ENCODE measurements at regions not wholly inside any gene's neighbourhood (a gene's known extent, or its start where the extent isn't known, plus 50 kb on each side); places are given as distances from the start of the nearest gene placed in this dataset.
"Not testable (repeated sequence)": the region's sequence is repeated elsewhere in the genome, so short reads cannot be mapped to it uniquely, and the experiment has no call there.

GRCh38 chr20:26218301-26218700 lies 521.6 kb upstream of the ZNF337 start:
- DNase-seq (ENCODE audit: low read depth in 2 of 2): no peak

DNA sequence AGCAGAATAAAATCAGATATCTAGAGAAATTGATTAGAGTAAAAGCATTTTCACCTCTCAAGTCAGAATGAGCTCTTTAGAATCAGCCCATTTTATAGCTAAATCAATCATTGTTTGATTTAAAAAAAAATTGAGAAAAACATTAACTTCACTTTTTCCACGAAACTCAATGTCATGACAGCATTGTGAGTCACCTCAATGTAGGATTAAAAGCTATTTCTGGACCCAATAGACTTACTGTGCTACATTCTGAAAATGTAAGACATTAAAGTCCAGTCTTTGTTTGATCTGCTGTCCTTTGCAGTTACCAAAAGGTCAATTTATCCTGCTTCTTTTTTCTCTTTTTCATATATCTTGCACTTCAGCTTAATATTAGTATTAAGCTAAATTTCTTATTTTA lies 519.4 kb upstream of the ZNF337 start:
- no peak for DNase-seq (ENCODE audit: low read depth in 2 of 2)

GRCh38 chr20:26214991-26215390 lies 518.3 kb upstream of the ZNF337 start:
- DNase-seq (ENCODE audit: low read depth in 2 of 2): no peak

DNA sequence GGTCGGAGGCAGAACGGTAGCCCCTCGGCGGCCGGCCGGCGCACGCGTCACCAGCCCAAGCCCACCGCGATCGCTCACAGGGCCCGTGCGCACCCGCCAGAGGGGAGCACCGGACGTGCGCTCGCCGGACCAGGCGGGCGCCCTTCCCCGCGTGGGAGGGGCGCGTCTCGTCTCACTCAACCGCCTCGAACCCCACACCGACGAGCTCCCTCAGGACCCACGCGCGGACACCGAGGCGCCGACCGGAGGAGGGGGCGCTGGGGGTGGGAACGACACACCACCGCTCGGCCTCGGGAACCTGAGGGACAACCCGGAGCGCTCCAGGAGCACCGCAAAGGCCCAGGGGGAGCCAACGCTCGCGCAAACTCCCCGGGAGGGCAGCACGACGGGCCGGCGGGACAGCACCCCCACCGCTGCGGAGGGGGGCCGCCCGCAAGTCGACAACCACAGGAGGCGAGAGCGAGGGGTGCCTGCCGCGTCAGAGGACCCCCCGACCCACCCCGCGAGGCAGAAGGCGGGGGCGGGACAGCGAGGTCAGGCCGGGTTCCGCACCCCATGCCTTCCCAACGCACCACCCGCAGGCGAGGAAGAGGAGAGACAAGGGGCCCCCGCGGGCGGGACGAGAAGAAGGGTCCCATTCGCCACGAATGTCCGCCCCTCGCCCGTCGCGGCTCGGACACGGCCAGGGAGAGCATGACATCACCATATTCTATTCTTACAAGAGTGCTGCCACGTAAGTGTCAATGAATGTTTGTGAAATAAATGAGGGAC lies 512.7 kb upstream of the ZNF337 start:
- DNase-seq (ENCODE audit: low read depth in 2 of 2): peak in 1 of 2 donors; percentile 24

GRCh38 chr20:26208296-26209091 lies 511.8 kb upstream of the ZNF337 start:
- DNase-seq (ENCODE audit: low read depth in 2 of 2): no peak

DNA sequence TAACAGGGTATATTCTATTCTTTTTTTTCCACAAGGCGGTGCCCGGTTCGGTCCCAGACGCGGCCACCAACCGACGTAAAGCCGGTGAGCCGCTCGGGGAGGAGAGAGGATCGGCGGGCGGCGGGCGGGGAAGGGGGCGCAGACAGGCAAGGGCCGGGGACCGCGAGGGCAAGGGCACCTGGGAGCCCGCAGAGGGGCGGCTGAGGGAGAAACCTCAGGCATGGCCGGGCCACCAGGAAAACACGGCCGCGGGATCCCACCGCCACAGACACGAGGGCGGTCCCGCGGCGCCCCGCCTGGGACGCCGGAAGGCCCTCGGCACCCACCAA lies 511.3 kb upstream of the ZNF337 start:
- not testable (repeated sequence) for DNase-seq (ENCODE audit: low read depth in 2 of 2)

DNA sequence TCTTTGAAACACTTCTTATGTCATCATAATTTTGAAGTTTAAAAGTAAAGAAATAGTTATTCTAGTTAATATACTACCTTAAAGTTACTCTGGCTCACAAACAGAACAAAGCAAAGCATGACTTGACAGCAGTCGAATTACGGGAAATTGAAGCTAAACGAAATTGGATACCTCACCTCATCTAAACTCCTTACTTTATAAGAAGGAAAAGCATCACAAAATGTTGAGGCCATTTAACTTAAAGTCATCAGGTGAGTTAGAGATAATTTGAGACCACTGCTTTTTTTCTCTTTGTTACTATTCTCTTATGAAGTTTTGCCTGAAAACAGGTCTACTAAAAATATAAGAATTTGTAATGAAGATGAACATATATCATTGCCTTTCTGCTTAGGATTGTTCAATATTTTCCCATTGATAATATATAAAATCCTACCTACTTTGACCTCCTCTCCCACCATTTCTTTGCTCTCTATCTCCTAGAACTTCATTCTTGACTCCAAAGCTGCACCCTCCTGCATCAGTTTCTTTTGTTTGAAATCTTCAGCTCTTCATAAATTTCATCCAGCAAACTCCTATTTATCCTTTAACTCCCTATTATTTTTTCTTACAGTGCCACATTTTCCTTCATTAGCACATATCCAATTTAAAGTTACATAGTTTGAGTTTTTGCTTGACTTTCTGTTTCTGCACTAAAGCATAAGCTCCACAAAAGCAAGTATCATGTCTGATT lies 510.7 kb upstream of the ZNF337 start:
- DNase-seq (ENCODE audit: low read depth in 2 of 2): no peak

DNA sequence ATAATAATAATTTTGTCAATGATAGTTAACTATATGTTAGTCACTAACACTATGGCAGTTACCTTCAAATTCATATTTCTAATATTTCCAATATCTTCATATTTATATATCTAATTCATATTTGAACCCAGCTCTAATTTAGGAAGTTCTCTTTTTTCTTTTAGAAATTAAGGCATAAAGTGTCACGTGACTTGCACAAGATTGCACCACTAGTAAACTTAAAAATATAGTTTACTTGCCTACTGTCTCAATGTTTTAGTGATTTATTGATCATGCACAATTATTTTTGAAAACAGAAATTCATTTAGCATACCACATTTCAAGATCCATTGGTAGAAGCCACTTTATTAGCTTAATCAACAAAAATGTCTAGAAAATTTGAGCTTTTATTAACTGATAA lies 508.7 kb upstream of the ZNF337 start:
- DNase-seq (ENCODE audit: low read depth in 2 of 2): no peak

DNA sequence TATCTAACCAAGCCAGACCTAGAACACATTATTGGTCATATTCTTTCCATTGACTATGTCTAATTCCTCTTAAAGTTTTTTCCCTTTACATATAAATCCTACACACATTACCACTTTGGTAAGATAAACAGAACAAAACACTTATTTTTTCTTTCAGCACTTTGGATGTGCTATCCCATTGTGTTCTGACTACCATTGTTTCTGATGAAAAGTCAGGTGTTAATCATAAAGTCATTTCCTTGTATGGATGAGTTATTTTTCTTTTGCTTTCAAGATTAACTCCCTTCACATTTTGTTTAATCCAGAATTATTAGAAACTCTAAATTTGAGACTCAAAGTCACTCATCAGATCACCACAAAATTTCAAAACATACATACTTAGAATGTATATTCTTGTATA lies 504.4 kb upstream of the ZNF337 start:
- DNase-seq (ENCODE audit: low read depth in 2 of 2): not testable (repeated sequence)

DNA sequence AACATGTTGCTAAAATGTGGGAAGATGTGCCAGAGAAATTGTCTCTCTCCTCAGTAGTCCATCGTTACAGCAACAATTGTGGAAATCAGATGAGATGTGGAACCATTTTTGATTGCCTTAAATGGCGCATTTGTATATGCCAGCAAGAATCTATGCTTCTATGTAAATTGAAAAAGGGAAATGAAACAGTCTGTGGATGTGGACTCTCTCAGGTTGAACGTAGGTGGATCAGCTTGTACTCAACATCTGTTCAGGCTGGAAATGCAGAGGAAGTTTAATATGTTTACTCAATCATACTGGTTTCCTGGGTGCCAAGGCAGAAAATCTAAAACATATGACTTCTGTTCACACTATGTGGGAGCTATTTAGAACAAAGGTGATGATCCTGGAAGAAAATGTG lies 490.7 kb upstream of the ZNF337 start:
- not testable (repeated sequence) for DNase-seq (ENCODE audit: low read depth in 2 of 2)

DNA sequence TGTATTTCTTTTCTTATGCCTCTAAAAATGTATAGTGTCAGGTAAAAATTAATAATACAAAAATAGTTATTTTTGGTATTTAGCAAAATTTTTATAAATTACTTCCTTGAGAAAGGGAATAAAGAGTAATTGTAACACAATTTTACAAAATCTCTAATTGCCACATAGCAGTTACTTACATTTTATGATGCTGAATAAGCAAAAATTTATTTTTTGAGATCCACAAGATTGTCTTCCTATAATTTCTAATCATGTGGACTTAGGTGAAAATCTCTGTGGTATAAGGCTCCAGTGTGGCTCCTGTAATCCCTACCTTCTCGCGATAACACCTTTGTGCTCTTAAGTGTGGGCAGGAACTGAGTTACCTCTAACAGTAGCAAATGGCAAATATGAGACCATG lies 487.1 kb upstream of the ZNF337 start:
- DNase-seq (ENCODE audit: low read depth in 2 of 2): not testable (repeated sequence)

DNA sequence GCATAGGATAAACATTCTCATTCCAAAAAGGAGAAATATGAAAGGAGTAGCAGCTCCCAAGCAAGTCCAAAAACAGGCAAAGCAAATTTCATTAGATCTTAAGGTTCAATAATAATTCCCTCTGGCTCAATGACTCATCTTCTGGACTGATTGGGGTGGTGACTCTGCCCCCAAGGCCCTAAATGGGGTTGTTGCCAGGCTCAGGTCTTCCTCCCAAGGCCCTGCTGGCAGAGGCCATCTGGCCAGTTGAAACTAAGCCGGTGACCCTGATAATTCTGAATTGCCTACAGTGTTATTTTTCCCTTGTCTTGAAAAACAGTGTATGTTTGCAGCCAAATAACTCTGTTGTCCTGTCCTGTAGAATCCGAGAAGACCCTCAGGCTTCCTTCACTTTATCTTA lies 484.7 kb upstream of the ZNF337 start:
- not testable (repeated sequence) for DNase-seq (ENCODE audit: low read depth in 2 of 2)

DNA sequence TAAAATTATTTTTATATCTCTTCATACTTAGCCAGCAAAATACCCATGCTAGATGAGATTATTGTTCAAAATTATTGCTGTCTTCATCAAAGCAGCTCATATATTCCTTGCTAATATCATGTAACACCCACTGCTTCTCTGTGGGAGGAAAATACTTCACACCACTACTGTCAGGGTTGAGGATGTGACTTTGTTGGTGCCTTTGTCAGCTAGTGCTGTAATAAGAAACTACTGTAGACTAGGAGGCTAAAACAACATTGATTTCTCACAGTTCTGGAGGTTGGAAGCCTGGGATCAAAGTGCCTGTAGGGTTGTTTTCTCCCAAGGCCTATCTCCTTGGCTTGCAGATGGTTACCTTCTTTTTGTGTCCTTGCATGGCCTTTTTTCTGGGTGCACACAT lies 475.2 kb upstream of the ZNF337 start:
- not testable (repeated sequence) for DNase-seq (ENCODE audit: low read depth in 2 of 2)

- no peak for DNase-seq (ENCODE audit: low read depth in 2 of 2)
These were observed 472.9 kb upstream of the ZNF337 start for GRCh38 chr20:26169506-26169905.

- DNase-seq (ENCODE audit: low read depth in 2 of 2): no peak
These were observed 470.8 kb upstream of the ZNF337 start for GRCh38 chr20:26167499-26167898.

GRCh38 chr20:26163890-26164289 lies 467.2 kb upstream of the ZNF337 start:
- DNase-seq (ENCODE audit: low read depth in 2 of 2): no peak

DNA sequence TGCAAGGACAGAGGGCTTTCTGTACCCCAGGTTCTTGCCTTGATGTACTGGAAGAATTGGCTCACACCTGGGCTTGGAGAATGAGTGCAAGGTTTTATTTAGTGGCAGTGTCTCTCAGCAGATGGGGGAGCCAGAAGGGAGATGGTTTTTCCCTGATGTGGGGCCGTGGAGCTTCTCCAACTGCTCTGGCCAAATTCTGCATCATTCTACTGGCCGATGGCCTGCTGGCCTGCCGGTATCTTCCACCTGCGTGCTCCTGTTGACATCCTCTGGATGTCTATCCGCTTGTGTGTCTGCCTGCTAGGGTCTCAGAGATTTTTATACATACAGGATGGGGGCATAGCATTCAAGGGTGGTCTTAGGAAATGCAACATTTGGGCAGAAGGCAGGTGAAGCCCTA lies 466.5 kb upstream of the ZNF337 start:
- not testable (repeated sequence) for DNase-seq (ENCODE audit: low read depth in 2 of 2)

- DNase-seq (ENCODE audit: low read depth in 2 of 2): not testable (repeated sequence)
These were observed 465.1 kb upstream of the ZNF337 start for GRCh38 chr20:26161741-26162140.

DNA sequence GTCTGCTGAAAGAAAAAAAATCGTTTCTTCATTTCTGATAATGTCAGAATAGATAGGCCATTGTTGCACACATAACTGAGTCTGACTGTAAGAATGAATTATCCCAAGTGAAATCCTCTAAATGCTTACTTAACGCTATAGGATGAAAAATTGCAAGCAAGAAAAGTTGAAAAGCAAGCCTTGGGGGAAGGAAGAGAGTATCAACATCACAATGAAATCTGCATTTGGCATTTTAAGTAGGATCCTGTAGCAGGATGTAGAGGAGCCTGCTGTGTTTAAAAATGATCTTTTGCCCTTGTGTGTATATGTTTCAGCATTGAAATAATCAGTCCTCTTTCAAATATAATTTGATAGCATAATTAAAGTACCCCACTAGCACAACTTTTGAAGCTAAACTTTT lies 464.3 kb upstream of the ZNF337 start:
- not testable (repeated sequence) for DNase-seq (ENCODE audit: low read depth in 2 of 2)

GRCh38 chr20:26154224-26154623 lies 457.6 kb upstream of the ZNF337 start:
- no peak for DNase-seq (ENCODE audit: low read depth in 2 of 2)

- no peak for DNase-seq (ENCODE audit: low read depth in 2 of 2)
These were observed 438.9 kb upstream of the ZNF337 start for GRCh38 chr20:26135325-26136110.

- no peak for DNase-seq (ENCODE audit: low read depth in 2 of 2)
These were observed 438.0 kb upstream of the ZNF337 start for GRCh38 chr20:26134606-26135005.

Measured in dermis microvascular lymphatic vessel endothelial cell (primary cell).